HL-60 (cell line): ENCODE measurements at regions not wholly inside any gene's neighbourhood (a gene's known extent, or its start where the extent isn't known, plus 50 kb on each side); places are given as distances from the start of the nearest gene placed in this dataset.

Experiments used
- DNase-seq, 2 experiments: peaks; one replicate each; pipeline ENCODE4 v3.0.0-alpha.2; 2010 to 2020; ENCODE audit warnings: low read depth in 1 of 2, low spot score in 1 of 2
- H3K27ac ChIP-seq: fragments of 250-450 bp; sonication (Bioruptor Pico); replicated peaks from 2 replicates; pipeline ENCODE4 v1.5.1; 2020; ENCODE audit warnings: mild to moderate bottlenecking, moderate library complexity
- H3K27me3 ChIP-seq: fragments of 250-450 bp; sonication (Bioruptor Pico); 2 replicates; pipeline ENCODE4 v1.5.1; 2021; ENCODE audit warnings: mild to moderate bottlenecking, moderate library complexity; ENCODE audit not compliant: insufficient read depth, poor library complexity, severe bottlenecking
- H3K4me3 ChIP-seq: replicated peaks from 2 replicates; pipeline ENCODE4 v1.5.1; 2011; ENCODE audit warnings: mild to moderate bottlenecking, control low read depth, low read length; ENCODE audit not compliant: insufficient read depth
- CTCF ChIP-seq: IDR thresholded peaks from one replicate; pipeline ENCODE4 v1.5.1; 2011; ENCODE audit warnings: low read length, control low read depth, inconsistent platforms; ENCODE audit not compliant: insufficient read depth
- GABPA ChIP-seq: IDR thresholded peaks from 2 replicates; pipeline ENCODE4 v1.6.1; 2012; ENCODE audit warnings: low read depth
- POLR2AphosphoS5 ChIP-seq: IDR thresholded peaks from 2 replicates; pipeline ENCODE4 v1.6.1; 2012; ENCODE audit warnings: low read depth
- REST ChIP-seq: IDR thresholded peaks from 2 replicates; pipeline ENCODE4 v1.6.1; 2012; ENCODE audit warnings: low read depth; ENCODE audit not compliant: insufficient replicate concordance
- SPI1 ChIP-seq: IDR thresholded peaks from 2 replicates; pipeline ENCODE4 v1.6.1; 2012; ENCODE audit warnings: low read depth, mild to moderate bottlenecking, borderline replicate concordance

- Histone ChIP-seq H3K27ac (no peak overlapping the region), H3K27me3 (peaks cover 21% of the 10 kb centered on the region), H3K4me3 (no peak overlapping the region)
- DNase-seq, result no peak
- no peak for TF ChIP-seq SPI1
- TF ChIP-seq CTCF, result no peak
- TF ChIP-seq REST, result no peak
- TF ChIP-seq GABPA, result no peak
- no peak for TF ChIP-seq POLR2AphosphoS5
These were observed 337.1 kb downstream of the GADD45G start for GRCh38 chr9:89941875-89942274.

GRCh38 chr9:89942643-89943042 is 337.8 kb downstream of the GADD45G start:
- peaks cover 18% of the 10 kb centered on the region for H3K27me3 ChIP-seq
- no peak for DNase-seq
- TF ChIP-seq REST (no peak), POLR2AphosphoS5 (no peak)

GRCh38 chr9:89943309-89943708 is 338.5 kb downstream of the GADD45G start:
- Histone ChIP-seq H3K4me3 (no peak overlapping the region), H3K27me3 (peaks cover 13% of the 10 kb centered on the region), H3K27ac (no peak overlapping the region)
- TF ChIP-seq POLR2AphosphoS5, result no peak
- TF ChIP-seq CTCF, result no peak
- no peak for TF ChIP-seq SPI1
- no peak for TF ChIP-seq REST
- no peak for TF ChIP-seq GABPA
- no peak for DNase-seq

More at GRCh38 chr9:89942643-89943042, 337.8 kb downstream of the GADD45G start:
- Histone ChIP-seq H3K27ac (no peak overlapping the region), H3K4me3 (no peak overlapping the region)

GRCh38 chr9:89943728-89944127 is 338.9 kb downstream of the GADD45G start:
- peaks cover 11% of the 10 kb centered on the region for H3K27me3 ChIP-seq
- no peak for DNase-seq
- H3K27ac ChIP-seq, result no peak overlapping the region
- no peak for TF ChIP-seq REST
- TF ChIP-seq SPI1, result no peak
- no peak overlapping the region for H3K4me3 ChIP-seq
